WTC11 (cell line): ENCODE measurements at regions not wholly inside any gene's neighbourhood (a gene's known extent, or its start where the extent isn't known, plus 50 kb on each side); places are given as distances from the start of the nearest gene placed in this dataset.

ENCODE experiments used
- ATAC-seq: fragments of 200-7000 bp; cut with Tn5 transposase; 2 replicates; pipeline ENCODE4 v1.10.0; 2021; ENCODE audit warnings: mild to moderate bottlenecking, moderate library complexity
- CTCF ChIA-PET: fragments of 300-600 bp; sonication (Branson Sonifier 250); formaldehyde crosslinking; loops from one replicate; lab custom pipeline; 2021; ENCODE audit warnings: antibody characterized with exemption; lab: Charles Lee
- POLR2A ChIA-PET: fragments of 350-600 bp; sonication (Branson Sonifier 250); formaldehyde crosslinking; loops from one replicate; lab custom pipeline; 2021; ENCODE audit warnings: antibody characterized with exemption; lab: Charles Lee
- DNase-seq: peaks from one replicate; pipeline ENCODE4 v3.0.0; 2021; ENCODE audit warnings: low spot score
- H3K27ac Mint-ChIP-seq: 2 replicates; pipeline ENCODE4 v1.8.0; 2021; ENCODE audit warnings: mixed read lengths
- H3K27me3 Mint-ChIP-seq: 2 replicates; pipeline ENCODE4 v1.8.0; 2021; ENCODE audit warnings: low read depth, mild to moderate bottlenecking, moderate library complexity, mixed read lengths
- H3K36me3 Mint-ChIP-seq: 2 replicates; pipeline ENCODE4 v1.8.0; 2021; ENCODE audit warnings: mixed read lengths
- H3K4me1 Mint-ChIP-seq: 2 replicates; pipeline ENCODE4 v1.8.0; 2022; ENCODE audit warnings: mixed read lengths
- H3K4me3 Mint-ChIP-seq: 2 replicates; pipeline ENCODE4 v1.8.0; 2021; ENCODE audit warnings: mild to moderate bottlenecking, moderate library complexity, mixed read lengths
- H3K9me3 Mint-ChIP-seq: 2 replicates; pipeline ENCODE4 v1.8.0; 2021; ENCODE audit warnings: mixed read lengths
- FOXK1 ChIP-seq: sonication (generic); formaldehyde crosslinking; IDR thresholded peaks from 2 replicates; pipeline ENCODE4 v1.8.0; 2022; ENCODE audit warnings: mild to moderate bottlenecking, moderate library complexity, missing genetic modification reagents
- FOXP1 ChIP-seq: sonication (generic); formaldehyde crosslinking; IDR thresholded peaks from 2 replicates; pipeline ENCODE4 v1.8.0; 2022; ENCODE audit warnings: missing genetic modification reagents, mild to moderate bottlenecking, moderate library complexity, borderline replicate concordance
- GRHL2 ChIP-seq: fragments of 250-450 bp; sonication (Bioruptor Pico); IDR thresholded peaks from 2 replicates; pipeline ENCODE4 v1.8.0; 2022; ENCODE audit warnings: mild to moderate bottlenecking, moderate library complexity; ENCODE audit not compliant: insufficient replicate concordance, severe bottlenecking
- IRF2 ChIP-seq: sonication (generic); formaldehyde crosslinking; IDR thresholded peaks from 2 replicates; pipeline ENCODE4 v1.8.0; 2022; ENCODE audit warnings: low read depth, missing genetic modification reagents, borderline replicate concordance
- MYBL2 ChIP-seq: sonication (generic); formaldehyde crosslinking; IDR thresholded peaks from 2 replicates; pipeline ENCODE4 v1.8.1; 2023; ENCODE audit warnings: mild to moderate bottlenecking, moderate library complexity, missing genetic modification reagents
- NFYB ChIP-seq: sonication (generic); formaldehyde crosslinking; conservative IDR thresholded peaks from 2 replicates; pipeline ENCODE4 v1.8.0; 2022; ENCODE audit warnings: low read depth, missing genetic modification reagents
- OVOL2 ChIP-seq: fragments of 250-450 bp; sonication (Bioruptor Pico); IDR thresholded peaks from 2 replicates; pipeline ENCODE4 v1.9.0; 2021; ENCODE audit warnings: mild to moderate bottlenecking, borderline replicate concordance
- SMAD4 ChIP-seq: sonication (generic); formaldehyde crosslinking; IDR thresholded peaks from 2 replicates; pipeline ENCODE4 v1.8.0; 2022; ENCODE audit warnings: mild to moderate bottlenecking, missing genetic modification reagents
- SOX15 ChIP-seq: fragments of 250-450 bp; sonication (Bioruptor Pico); IDR thresholded peaks from 2 replicates; pipeline ENCODE4 v1.9.0; 2021; ENCODE audit warnings: mild to moderate bottlenecking
- SP1 ChIP-seq: sonication (generic); formaldehyde crosslinking; conservative IDR thresholded peaks from 2 replicates; pipeline ENCODE4 v1.8.1; 2022; ENCODE audit warnings: missing genetic modification reagents
- ZNF138 ChIP-seq: sonication (generic); formaldehyde crosslinking; conservative IDR thresholded peaks from 2 replicates; pipeline ENCODE4 v1.8.1; 2022; ENCODE audit warnings: mild to moderate bottlenecking, moderate library complexity, missing genetic modification reagents
- TF ChIP-seq, protein P1 (sequence below): sonication (generic); formaldehyde crosslinking; IDR thresholded peaks from 2 replicates; pipeline ENCODE4 v1.8.0; 2022; ENCODE audit warnings: mild to moderate bottlenecking, missing genetic modification reagents
- TF ChIP-seq, protein P2 (sequence below): sonication (generic); formaldehyde crosslinking; IDR thresholded peaks from 2 replicates; pipeline ENCODE4 v1.8.1; 2022; ENCODE audit warnings: low read depth, mild to moderate bottlenecking, moderate library complexity, missing genetic modification reagents, borderline replicate concordance
- TF ChIP-seq, protein P3 (sequence below): sonication (generic); formaldehyde crosslinking; IDR thresholded peaks from 2 replicates; pipeline ENCODE4 v1.8.0; 2023; ENCODE audit warnings: mild to moderate bottlenecking, missing genetic modification reagents
- TF ChIP-seq, protein P4 (sequence below): fragments of 250-450 bp; sonication (Bioruptor Pico); conservative IDR thresholded peaks from 2 replicates; pipeline ENCODE4 v1.9.0; 2021; ENCODE audit warnings: mild to moderate bottlenecking
- TF ChIP-seq, protein P5 (sequence below): sonication (generic); formaldehyde crosslinking; IDR thresholded peaks from 2 replicates; pipeline ENCODE4 v1.8.1; 2023; ENCODE audit warnings: mild to moderate bottlenecking, missing genetic modification reagents, moderate library complexity
- TF ChIP-seq, protein P6 (sequence below): sonication (generic); formaldehyde crosslinking; conservative IDR thresholded peaks from 2 replicates; pipeline ENCODE4 v1.8.1; 2023; ENCODE audit warnings: mild to moderate bottlenecking, low read depth, missing genetic modification reagents, moderate library complexity

DNA sequence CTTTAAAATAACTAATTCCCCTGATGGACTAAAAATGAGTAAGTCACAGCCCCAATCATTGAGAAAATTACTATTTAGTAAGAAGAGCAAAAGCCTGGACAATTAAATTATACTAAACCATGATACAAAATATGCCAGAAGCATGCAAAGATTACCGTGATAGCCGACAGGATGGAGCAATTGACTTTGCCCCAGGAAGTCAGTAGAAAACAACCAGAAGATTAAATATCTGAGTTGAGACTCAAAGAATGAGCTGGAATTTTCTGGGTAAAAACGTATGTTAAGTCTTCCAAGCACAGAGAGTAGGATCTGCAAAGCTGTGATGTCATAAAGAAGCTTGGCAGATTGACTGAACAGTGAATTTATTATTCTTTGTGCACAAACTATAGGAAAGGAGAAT is 816.1 kb upstream of the TENM3 start:
- no peak for ATAC-seq
- ChIA-PET CTCF (no interaction called here), POLR2A (no interaction called here)
- Mint-ChIP-seq H3K4me3 (no peak overlapping the region), H3K27ac (no peak overlapping the region), H3K27me3 (no peaks in the 10 kb centered on the region), H3K4me1 (peaks cover 8% of the 10 kb centered on the region), H3K36me3 (no peaks in the 10 kb centered on the region), H3K9me3 (no peaks in the 10 kb centered on the region)
- DNase-seq = no peak
- TF ChIP-seq, protein P1, sequence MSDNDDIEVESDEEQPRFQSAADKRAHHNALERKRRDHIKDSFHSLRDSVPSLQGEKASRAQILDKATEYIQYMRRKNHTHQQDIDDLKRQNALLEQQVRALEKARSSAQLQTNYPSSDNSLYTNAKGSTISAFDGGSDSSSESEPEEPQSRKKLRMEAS (CRISPR knock-in tag) = no peak
- TF ChIP-seq, protein P2, sequence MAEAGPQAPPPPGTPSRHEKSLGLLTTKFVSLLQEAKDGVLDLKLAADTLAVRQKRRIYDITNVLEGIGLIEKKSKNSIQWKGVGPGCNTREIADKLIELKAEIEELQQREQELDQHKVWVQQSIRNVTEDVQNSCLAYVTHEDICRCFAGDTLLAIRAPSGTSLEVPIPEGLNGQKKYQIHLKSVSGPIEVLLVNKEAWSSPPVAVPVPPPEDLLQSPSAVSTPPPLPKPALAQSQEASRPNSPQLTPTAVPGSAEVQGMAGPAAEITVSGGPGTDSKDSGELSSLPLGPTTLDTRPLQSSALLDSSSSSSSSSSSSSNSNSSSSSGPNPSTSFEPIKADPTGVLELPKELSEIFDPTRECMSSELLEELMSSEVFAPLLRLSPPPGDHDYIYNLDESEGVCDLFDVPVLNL (CRISPR knock-in tag) = no peak
- TF ChIP-seq, protein P3, sequence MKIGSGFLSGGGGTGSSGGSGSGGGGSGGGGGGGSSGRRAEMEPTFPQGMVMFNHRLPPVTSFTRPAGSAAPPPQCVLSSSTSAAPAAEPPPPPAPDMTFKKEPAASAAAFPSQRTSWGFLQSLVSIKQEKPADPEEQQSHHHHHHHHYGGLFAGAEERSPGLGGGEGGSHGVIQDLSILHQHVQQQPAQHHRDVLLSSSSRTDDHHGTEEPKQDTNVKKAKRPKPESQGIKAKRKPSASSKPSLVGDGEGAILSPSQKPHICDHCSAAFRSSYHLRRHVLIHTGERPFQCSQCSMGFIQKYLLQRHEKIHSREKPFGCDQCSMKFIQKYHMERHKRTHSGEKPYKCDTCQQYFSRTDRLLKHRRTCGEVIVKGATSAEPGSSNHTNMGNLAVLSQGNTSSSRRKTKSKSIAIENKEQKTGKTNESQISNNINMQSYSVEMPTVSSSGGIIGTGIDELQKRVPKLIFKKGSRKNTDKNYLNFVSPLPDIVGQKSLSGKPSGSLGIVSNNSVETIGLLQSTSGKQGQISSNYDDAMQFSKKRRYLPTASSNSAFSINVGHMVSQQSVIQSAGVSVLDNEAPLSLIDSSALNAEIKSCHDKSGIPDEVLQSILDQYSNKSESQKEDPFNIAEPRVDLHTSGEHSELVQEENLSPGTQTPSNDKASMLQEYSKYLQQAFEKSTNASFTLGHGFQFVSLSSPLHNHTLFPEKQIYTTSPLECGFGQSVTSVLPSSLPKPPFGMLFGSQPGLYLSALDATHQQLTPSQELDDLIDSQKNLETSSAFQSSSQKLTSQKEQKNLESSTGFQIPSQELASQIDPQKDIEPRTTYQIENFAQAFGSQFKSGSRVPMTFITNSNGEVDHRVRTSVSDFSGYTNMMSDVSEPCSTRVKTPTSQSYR (CRISPR knock-in tag) = no peak
- TF ChIP-seq NFYB (CRISPR knock-in tag) (no peak), FOXP1 (CRISPR knock-in tag) (no peak), SP1 (CRISPR knock-in tag) (no peak), IRF2 (CRISPR knock-in tag) (no peak), SOX15 (CRISPR knock-in tag) (no peak), GRHL2 (CRISPR knock-in tag) (no peak), FOXK1 (CRISPR knock-in tag) (no peak), ZNF138 (CRISPR knock-in tag) (no peak), MYBL2 (no peak), SMAD4 (CRISPR knock-in tag) (no peak), OVOL2 (CRISPR knock-in tag) (no peak)
- TF ChIP-seq, protein P4, sequence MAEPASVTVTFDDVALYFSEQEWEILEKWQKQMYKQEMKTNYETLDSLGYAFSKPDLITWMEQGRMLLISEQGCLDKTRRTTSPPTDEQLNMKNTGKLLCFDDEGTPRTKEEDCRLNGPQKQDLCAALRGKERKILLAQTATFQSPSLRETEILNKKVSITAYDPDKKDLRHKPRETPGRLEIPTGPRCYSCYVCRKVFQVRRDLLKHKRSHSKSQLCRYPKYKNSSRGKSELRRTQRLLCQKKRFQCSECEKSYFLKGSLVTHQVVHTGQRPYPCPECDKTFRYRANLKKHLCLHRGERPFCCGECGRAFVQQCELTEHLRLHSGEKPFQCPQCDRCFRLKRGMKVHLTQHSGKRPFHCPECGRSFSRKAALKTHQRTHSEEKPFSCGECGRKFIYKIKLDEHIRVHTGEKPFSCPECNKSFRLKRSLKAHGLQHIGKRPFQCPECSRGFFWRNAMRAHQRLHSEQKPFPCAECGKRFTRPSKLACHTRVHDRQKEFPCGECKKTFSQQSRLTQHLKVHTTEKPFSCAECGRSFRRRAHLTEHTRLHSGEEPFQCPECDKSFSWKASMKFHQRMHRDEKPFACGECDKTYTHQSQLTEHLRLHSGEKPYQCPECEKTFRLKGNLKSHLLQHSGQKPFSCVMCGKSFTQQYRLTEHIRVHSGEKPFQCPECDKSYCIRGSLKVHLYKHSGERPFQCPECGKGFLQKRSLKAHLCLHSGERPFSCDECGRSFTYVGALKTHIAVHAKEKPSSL (CRISPR knock-in tag) = no peak
- TF ChIP-seq, protein P5, sequence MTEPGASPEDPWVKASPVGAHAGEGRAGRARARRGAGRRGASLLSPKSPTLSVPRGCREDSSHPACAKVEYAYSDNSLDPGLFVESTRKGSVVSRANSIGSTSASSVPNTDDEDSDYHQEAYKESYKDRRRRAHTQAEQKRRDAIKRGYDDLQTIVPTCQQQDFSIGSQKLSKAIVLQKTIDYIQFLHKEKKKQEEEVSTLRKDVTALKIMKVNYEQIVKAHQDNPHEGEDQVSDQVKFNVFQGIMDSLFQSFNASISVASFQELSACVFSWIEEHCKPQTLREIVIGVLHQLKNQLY (CRISPR knock-in tag) = no peak
- TF ChIP-seq, protein P6, sequence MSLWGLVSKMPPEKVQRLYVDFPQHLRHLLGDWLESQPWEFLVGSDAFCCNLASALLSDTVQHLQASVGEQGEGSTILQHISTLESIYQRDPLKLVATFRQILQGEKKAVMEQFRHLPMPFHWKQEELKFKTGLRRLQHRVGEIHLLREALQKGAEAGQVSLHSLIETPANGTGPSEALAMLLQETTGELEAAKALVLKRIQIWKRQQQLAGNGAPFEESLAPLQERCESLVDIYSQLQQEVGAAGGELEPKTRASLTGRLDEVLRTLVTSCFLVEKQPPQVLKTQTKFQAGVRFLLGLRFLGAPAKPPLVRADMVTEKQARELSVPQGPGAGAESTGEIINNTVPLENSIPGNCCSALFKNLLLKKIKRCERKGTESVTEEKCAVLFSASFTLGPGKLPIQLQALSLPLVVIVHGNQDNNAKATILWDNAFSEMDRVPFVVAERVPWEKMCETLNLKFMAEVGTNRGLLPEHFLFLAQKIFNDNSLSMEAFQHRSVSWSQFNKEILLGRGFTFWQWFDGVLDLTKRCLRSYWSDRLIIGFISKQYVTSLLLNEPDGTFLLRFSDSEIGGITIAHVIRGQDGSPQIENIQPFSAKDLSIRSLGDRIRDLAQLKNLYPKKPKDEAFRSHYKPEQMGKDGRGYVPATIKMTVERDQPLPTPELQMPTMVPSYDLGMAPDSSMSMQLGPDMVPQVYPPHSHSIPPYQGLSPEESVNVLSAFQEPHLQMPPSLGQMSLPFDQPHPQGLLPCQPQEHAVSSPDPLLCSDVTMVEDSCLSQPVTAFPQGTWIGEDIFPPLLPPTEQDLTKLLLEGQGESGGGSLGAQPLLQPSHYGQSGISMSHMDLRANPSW (CRISPR knock-in tag) = no peak
